Activated naive CD8-positive, alpha-beta T cell treated with anti-CD3 and anti-CD28 coated beads, Interleukin-2, amount 50 U/mL, for 24 hours (primary cell): ENCODE measurements at regions not wholly inside any gene's neighbourhood (a gene's known extent, or its start where the extent isn't known, plus 50 kb on each side); places are given as distances from the start of the nearest gene placed in this dataset.
"Not testable (repeated sequence)": the region's sequence is repeated elsewhere in the genome, so short reads cannot be mapped to it uniquely, and the experiment has no call there.

ENCODE experiments used
- ATAC-seq: fragments of 150-1000 bp; cut with Tn5 transposase; one replicate; pipeline ENCODE4 v1.10.0; 2021
- DNase-seq: peaks from one replicate; pipeline ENCODE4 v3.0.0; 2021
- H3K27ac Mint-ChIP-seq: one replicate; pipeline ENCODE4 v1.8.0; 2021; ENCODE audit warnings: mild to moderate bottlenecking, mixed read lengths
- H3K27me3 Mint-ChIP-seq: one replicate; pipeline ENCODE4 v1.8.0; 2021; ENCODE audit warnings: mixed read lengths
- H3K36me3 Mint-ChIP-seq: one replicate; pipeline ENCODE4 v1.8.0; 2021; ENCODE audit warnings: low read depth, mixed read lengths
- H3K4me1 Mint-ChIP-seq: one replicate; pipeline ENCODE4 v1.8.0; 2021; ENCODE audit warnings: mixed read lengths
- H3K4me3 Mint-ChIP-seq: one replicate; pipeline ENCODE4 v1.8.0; 2021; ENCODE audit warnings: mild to moderate bottlenecking, moderate library complexity, mixed read lengths
- H3K9me3 Mint-ChIP-seq: one replicate; pipeline ENCODE4 v1.8.0; 2021; ENCODE audit warnings: mixed read lengths

DNA sequence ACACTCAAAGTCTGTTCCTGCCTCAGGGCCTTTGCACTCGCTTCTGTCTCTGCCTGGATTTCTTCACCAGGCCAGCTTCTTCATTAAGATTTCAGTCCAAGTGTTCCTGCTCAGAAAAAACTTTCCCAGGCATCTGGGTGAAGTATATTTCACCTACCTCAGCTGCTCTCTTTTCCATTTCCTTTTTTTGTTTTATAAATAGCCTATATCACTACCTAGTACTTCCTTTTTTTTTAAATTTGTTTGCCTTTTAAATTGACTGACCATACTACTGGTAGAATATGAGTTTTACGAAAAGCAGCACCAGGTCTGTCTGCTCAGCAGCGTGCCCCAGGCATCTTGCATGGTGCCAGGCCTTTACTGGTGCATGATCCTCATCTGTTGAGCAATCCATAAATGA is 1064.4 kb downstream of the UQCRFS1 start:
- ATAC-seq: no peak
- Mint-ChIP-seq H3K27ac (no peak overlapping the region), H3K36me3 (no peaks in the 10 kb centered on the region), H3K4me1 (no peaks in the 10 kb centered on the region), H3K27me3 (peaks cover 2% of the 10 kb centered on the region), H3K9me3 (no peaks in the 10 kb centered on the region), H3K4me3 (no peak overlapping the region)
- no peak for DNase-seq

DNA sequence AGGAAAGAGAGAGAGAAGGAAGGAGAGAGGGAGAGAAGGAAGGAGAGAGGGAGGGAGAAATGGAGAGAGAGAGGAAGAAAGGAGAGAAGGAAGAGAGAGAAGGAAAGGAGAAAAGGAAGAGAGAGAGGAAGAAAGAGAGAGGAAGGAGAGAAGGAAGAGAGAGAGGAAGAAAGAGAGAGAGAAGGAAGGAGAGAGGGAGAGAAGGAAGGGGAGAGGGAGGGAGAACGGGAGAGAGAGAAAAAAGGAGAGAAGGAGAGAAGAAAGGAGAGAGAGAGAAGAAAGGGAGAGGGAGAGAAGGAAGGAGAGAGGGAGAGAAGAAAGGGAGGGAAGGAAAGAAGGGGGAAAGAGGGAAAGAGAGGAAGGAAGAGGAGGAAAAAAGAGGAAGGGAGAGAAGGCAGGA is 1070.7 kb downstream of the UQCRFS1 start:
- ATAC-seq (no peak), DNase-seq (no peak)
- Mint-ChIP-seq H3K9me3 (peaks cover 12% of the 10 kb centered on the region), H3K4me1 (no peaks in the 10 kb centered on the region), H3K27me3 (peaks cover 2% of the 10 kb centered on the region), H3K36me3 (no peaks in the 10 kb centered on the region), H3K27ac (no peak overlapping the region), H3K4me3 (no peak overlapping the region)

DNA sequence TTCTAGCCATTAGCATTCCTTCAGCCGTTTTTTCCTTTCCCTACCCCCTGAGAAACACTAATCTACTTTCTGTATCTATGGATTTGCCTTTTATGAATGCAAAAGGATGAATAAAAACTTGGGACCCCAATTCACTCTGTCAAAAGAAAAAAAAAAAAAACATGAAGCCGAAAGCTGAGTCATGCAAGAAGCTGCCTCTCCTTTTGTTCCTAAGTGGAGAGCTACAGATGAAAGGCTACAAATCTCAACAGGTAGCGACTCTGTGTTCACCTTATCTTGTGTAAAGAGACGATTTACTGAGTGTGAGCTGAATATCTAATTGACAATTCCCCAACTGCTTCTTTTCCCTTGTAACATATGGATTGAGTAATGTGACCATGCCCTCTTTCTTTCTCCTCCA is 1072.8 kb downstream of the UQCRFS1 start:
- peaks cover 18% of the 10 kb centered on the region for H3K9me3 Mint-ChIP-seq
- ATAC-seq: no peak
- no peaks in the 10 kb centered on the region for H3K27me3 Mint-ChIP-seq
- no peaks in the 10 kb centered on the region for H3K36me3 Mint-ChIP-seq
- no peak overlapping the region for H3K4me3 Mint-ChIP-seq
- no peak for DNase-seq
- no peaks in the 10 kb centered on the region for H3K4me1 Mint-ChIP-seq
- no peak overlapping the region for H3K27ac Mint-ChIP-seq

DNA sequence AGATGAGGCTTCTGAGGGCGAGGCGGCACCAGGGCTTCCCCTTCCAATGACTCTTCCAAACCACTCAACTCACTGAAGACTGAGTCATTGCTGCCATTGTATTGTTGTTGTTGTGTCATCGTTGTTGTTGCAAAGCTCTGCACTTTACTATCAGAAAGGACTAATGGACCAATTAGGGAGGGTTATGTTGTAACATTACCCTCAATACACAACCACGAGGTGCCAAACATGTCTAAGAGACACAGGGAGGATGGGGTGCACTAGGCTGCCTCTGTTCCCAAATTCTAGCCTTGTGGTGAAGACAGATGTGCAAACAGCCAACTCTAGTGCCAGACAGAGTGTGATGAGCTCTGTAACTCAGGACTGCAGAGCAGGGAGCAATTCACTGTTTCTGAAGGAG is 1075.2 kb downstream of the UQCRFS1 start:
- Mint-ChIP-seq H3K36me3 (no peaks in the 10 kb centered on the region), H3K4me3 (no peak overlapping the region), H3K27me3 (no peaks in the 10 kb centered on the region), H3K27ac (no peak overlapping the region), H3K9me3 (peaks cover 22% of the 10 kb centered on the region), H3K4me1 (no peaks in the 10 kb centered on the region)
- no peak for DNase-seq
- ATAC-seq: no peak

DNA sequence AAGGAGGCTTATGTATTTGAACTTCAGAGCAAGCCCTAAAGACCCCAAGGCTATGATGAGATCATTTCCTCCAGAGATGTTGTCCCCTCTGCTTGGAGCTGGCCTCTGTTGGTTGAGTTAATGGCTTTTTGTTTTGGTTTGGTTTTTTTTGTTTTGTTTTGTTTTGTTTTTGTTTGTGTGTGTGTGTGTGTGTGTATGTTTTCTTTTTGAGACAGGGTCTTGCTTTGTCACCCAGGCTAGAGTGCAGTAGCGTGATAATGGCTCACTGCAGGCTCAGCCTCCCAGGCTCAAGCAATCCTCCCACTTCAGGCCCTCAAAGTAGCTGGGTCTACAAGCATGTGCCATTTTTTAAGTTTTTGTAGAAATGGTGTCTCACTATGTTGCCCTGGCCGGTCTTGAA is 1076.2 kb downstream of the UQCRFS1 start:
- H3K4me1 Mint-ChIP-seq: no peaks in the 10 kb centered on the region
- H3K27me3 Mint-ChIP-seq: no peaks in the 10 kb centered on the region
- H3K36me3 Mint-ChIP-seq: no peaks in the 10 kb centered on the region
- no peak overlapping the region for H3K4me3 Mint-ChIP-seq
- ATAC-seq: no peak
- H3K9me3 Mint-ChIP-seq: peaks cover 25% of the 10 kb centered on the region
- no peak for DNase-seq
- H3K27ac Mint-ChIP-seq: no peak overlapping the region

DNA sequence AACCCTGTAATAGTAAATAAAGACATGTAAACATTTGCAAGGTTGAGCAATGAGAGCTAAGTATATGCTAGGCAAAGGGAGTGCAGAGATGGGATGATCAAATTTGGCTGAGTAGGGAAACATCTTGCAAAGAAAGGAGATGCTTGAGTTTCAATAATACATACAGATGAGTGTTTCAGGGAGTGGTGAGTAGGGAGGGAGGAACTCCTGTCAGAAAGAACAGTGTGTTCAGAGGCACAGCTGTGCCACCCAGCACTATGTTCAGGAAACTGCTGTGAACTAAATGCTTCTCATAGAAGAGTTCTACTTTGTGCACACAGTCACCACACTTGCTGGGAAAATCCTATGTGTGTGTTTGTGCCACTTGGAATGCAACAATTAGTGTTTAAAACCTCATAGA is 1077.1 kb downstream of the UQCRFS1 start:
- DNase-seq (no peak), ATAC-seq (no peak)
- no peaks in the 10 kb centered on the region for H3K4me1 Mint-ChIP-seq
- H3K4me3 Mint-ChIP-seq: no peak overlapping the region
- H3K27me3 Mint-ChIP-seq: no peaks in the 10 kb centered on the region
- H3K27ac Mint-ChIP-seq: no peak overlapping the region
- no peaks in the 10 kb centered on the region for H3K36me3 Mint-ChIP-seq
- peaks cover 22% of the 10 kb centered on the region for H3K9me3 Mint-ChIP-seq

DNA sequence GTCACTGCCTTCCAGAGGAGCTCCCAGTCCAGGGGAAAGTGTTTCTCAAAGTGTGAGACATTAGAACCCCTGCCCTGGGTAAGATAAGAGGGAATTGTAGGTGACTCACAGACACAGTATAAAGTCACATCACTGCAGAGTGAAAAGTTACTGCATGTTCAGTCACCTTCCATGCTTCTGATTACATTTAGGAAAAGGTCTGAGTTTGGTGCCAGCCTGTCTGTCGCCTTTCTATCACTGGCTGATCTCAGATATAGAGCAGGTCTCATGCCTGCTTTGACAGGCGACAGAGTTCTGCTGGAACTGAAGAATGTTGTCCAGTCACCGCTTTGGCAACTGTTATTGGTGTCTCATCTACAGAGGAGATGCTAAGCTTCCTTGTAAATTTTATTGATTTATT is 1078.6 kb downstream of the UQCRFS1 start:
- H3K27me3 Mint-ChIP-seq: no peaks in the 10 kb centered on the region
- H3K4me3 Mint-ChIP-seq: no peak overlapping the region
- no peaks in the 10 kb centered on the region for H3K4me1 Mint-ChIP-seq
- peaks cover 13% of the 10 kb centered on the region for H3K9me3 Mint-ChIP-seq
- DNase-seq (no peak), ATAC-seq (no peak)
- H3K27ac Mint-ChIP-seq: no peak overlapping the region
- no peaks in the 10 kb centered on the region for H3K36me3 Mint-ChIP-seq

DNA sequence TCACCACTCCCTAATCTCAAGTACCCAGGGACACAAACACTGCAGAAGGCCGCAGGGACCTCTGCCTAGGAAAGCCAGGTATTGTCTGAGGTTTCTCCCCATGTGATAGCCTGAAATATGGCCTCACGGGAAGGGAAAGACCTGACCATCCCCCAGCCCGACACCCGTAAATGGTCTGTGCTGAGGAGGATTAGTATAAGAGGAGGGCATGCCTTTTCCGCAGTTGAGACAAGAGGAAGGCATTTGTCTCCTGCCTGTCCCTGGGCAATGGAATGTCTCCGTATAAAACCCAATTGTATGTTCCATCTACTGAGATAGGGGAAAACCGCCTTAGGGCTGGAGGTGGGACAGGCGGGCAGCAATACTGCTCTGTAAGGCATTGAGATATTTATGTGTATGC is 1082.1 kb downstream of the UQCRFS1 start:
- not testable (repeated sequence) for H3K4me1 Mint-ChIP-seq, H3K4me3 Mint-ChIP-seq, H3K27ac Mint-ChIP-seq, H3K36me3 Mint-ChIP-seq, DNase-seq, H3K27me3 Mint-ChIP-seq, ATAC-seq
- peaks cover 13% of the 10 kb centered on the region for H3K9me3 Mint-ChIP-seq

DNA sequence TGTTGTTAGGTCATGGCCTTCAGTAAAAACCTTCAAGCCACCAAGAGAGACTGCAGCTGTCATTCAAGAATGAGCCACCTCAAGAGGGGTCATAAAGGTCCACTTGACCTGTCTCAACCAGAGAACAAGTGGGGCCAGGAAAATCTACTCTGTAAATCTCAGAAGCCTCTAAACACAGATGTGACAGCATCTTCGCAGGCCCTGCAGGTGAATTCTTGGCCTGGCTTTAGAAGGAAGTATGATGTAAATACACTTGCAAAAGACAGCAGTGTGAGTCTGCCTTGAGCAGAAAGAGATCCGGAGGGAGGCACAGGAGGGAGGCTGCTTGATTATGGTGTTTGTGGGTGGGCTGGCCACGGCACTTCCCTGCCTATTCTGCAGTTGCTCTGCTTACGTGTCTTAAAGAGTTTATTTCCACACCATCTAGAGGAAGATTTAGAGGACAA is 1082.9 kb downstream of the UQCRFS1 start:
- Mint-ChIP-seq H3K4me1 (no peaks in the 10 kb centered on the region), H3K9me3 (peaks cover 5% of the 10 kb centered on the region), H3K27ac (no peak overlapping the region), H3K36me3 (no peaks in the 10 kb centered on the region), H3K4me3 (no peak overlapping the region), H3K27me3 (no peaks in the 10 kb centered on the region)
- ATAC-seq (no peak), DNase-seq (no peak)

DNA sequence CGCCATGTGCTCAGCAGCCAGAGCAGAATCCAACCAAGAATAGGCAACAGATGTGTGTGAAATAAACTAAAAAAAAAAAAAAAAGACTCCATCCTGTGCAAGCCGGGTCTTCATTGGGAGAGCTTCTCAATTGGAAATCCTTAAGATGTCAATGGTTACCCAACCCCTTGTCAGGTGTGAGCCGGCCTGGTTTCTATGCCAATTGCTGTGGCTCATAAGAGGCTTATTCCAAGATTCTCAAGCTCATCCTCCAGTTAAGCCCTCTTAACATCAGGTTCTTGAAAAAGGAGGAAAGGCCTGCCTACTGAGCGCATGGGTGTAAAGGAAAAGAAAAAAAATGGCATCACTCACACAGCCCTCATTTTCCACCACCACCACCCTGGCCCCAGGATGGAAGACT is 1084.6 kb downstream of the UQCRFS1 start:
- ATAC-seq (no peak), DNase-seq (no peak)
- Mint-ChIP-seq H3K36me3 (no peaks in the 10 kb centered on the region), H3K27ac (no peak overlapping the region), H3K4me1 (no peaks in the 10 kb centered on the region), H3K27me3 (no peaks in the 10 kb centered on the region), H3K4me3 (no peak overlapping the region), H3K9me3 (peaks cover 9% of the 10 kb centered on the region)

DNA sequence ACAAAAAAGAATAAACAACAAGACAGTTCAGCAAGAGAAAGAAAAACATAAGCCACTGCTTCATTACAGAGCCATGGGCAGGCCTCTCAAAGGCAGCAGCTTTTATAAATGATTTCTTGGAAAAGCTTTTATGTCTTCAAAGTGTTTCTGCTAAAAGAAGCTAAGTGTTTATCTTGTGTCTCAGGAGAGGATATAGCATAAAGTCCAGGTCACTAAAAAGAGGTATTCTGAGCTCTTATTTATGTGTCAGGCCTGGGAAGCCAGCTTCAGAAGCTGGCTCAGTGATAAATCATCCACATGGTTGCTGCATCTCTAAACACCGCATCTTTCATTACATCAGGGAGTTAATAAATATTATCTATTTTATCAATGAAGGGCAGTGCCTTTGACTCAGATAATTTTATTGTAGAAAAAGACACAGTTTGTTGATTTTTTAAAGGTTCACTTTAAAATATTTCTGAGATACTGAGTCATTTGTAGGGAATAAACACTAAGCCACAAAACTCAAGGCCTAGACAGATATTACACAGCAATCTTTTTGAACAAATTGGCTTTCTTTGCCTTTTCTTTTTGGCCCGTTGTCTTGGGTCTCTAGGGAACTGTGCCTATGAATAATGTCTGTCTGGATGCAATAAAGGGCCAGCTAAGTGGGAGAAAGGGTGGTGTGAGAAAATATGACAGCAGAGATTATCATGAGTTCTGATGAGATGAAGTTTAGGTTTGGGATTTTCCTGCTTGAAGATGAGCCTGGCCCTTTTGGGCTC is 1086.6 kb downstream of the UQCRFS1 start:
- H3K36me3 Mint-ChIP-seq: no peaks in the 10 kb centered on the region
- ATAC-seq (no peak), DNase-seq (no peak)
- no peak overlapping the region for H3K27ac Mint-ChIP-seq
- no peaks in the 10 kb centered on the region for H3K4me1 Mint-ChIP-seq
- H3K27me3 Mint-ChIP-seq: no peaks in the 10 kb centered on the region
- H3K9me3 Mint-ChIP-seq: peaks cover 4% of the 10 kb centered on the region
- H3K4me3 Mint-ChIP-seq: no peak overlapping the region

DNA sequence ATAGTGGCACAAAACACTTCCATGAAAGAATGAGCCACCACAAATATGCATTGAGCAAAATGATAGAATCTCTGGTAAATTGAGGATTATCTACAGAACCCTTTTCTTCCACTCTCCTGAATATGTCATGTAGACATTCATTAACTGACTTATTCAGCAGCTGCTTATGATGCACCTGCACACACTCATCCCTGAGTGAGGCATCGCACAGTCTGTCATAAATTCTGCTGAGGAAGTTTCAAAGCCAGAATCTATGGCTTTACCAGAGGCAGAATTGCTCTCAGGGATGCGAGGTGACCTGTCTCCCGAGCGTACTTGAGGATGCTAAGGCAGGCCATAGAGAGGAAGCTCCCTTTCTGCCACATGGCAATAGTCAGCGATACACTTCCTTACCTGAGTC is 1090.2 kb downstream of the UQCRFS1 start:
- Mint-ChIP-seq H3K27me3 (no peaks in the 10 kb centered on the region), H3K27ac (no peak overlapping the region), H3K4me3 (no peak overlapping the region), H3K36me3 (no peaks in the 10 kb centered on the region), H3K4me1 (no peaks in the 10 kb centered on the region), H3K9me3 (peaks cover 4% of the 10 kb centered on the region)
- DNase-seq (no peak), ATAC-seq (no peak)

DNA sequence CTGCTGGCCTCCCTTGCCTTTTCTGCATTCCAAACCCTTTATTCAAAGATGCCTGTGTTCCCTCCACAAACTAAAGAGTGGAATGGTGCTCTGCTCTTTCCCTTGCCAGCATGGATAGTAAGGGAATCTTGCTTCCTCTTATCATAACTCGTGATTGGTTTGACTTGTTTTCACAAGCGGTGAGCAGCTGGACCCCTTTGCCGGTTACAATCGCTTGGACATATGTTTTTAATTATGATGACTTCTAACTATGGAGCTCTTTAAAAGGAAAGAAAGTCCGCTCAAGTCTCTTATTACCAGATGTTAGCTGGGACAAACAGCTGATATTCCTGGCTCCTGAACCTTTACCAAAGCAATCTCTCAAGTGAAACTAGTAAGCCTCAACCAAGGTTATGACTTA is 1094.7 kb downstream of the UQCRFS1 start:
- H3K36me3 Mint-ChIP-seq: no peaks in the 10 kb centered on the region
- ATAC-seq (no peak), DNase-seq (no peak)
- H3K4me1 Mint-ChIP-seq: no peaks in the 10 kb centered on the region
- no peak overlapping the region for H3K27ac Mint-ChIP-seq
- no peaks in the 10 kb centered on the region for H3K27me3 Mint-ChIP-seq
- no peak overlapping the region for H3K4me3 Mint-ChIP-seq
- peaks cover 23% of the 10 kb centered on the region for H3K9me3 Mint-ChIP-seq

DNA sequence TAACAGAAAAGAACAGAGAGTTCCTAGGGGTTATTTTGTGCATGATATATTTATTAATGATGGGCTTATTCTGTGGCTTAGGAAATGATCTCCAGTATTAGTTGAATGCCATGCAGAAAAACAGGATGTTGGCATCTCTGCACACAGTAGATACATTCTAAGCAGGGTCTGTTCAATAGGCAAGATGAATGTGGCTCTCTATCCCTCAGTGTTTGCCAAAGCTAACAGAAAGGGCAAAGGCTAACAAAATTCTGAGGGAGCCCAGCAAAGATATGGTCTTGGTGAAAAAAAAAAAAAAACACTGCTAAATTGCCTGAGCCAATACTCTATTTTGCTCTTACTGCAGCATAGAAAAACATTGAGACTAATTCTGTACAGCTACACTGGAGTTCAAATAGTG is 1095.8 kb downstream of the UQCRFS1 start:
- no peaks in the 10 kb centered on the region for H3K4me1 Mint-ChIP-seq
- ATAC-seq (no peak), DNase-seq (no peak)
- no peaks in the 10 kb centered on the region for H3K36me3 Mint-ChIP-seq
- no peak overlapping the region for H3K4me3 Mint-ChIP-seq
- no peak overlapping the region for H3K27ac Mint-ChIP-seq
- no peaks in the 10 kb centered on the region for H3K27me3 Mint-ChIP-seq
- H3K9me3 Mint-ChIP-seq: peaks cover 24% of the 10 kb centered on the region

DNA sequence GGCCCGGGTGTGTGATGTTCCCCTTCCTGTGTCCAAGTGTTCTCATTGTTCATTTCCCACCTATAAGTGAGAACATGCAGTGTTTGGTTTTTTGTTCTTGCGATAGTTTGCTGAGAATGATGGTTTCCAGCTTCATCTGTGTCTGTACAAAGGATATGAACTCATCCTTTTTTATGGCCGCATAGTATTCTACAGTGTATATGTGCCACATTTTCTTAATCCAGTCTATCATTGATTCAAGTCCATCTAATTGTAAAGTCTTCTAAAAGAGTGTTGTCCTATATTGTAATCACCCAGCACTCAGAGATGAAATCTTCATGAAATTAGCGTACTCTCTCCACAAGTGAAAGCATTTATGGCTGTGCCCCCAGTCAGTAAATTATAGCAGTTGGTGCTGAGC is 1096.6 kb downstream of the UQCRFS1 start:
- not testable (repeated sequence) for H3K4me1 Mint-ChIP-seq, H3K36me3 Mint-ChIP-seq, H3K4me3 Mint-ChIP-seq, H3K27me3 Mint-ChIP-seq, DNase-seq, ATAC-seq, H3K27ac Mint-ChIP-seq
- peaks cover 25% of the 10 kb centered on the region for H3K9me3 Mint-ChIP-seq

DNA sequence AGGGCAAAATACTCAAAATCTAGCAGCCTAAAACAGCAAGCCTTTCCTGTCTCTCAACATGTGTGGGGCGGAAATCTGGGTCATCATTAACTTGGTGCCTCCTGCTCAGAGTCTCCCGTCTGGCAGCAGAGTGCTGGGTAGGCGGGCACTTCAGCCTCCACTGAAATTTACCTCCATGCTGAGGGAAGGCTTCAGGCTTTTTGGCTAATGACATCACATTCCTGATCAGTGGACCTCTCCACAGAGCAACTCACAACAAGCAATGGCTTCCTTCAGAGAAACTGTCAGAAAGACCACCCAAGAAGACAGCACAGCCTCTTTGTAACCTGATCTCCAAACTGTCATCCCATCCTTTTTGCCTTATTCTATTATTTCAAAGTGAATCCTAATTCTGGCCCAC is 1109.0 kb downstream of the UQCRFS1 start:
- DNase-seq (no peak), ATAC-seq (no peak)
- no peak overlapping the region for H3K27ac Mint-ChIP-seq
- H3K4me3 Mint-ChIP-seq: no peak overlapping the region
- H3K4me1 Mint-ChIP-seq: no peaks in the 10 kb centered on the region
- no peaks in the 10 kb centered on the region for H3K27me3 Mint-ChIP-seq
- H3K36me3 Mint-ChIP-seq: no peaks in the 10 kb centered on the region
- H3K9me3 Mint-ChIP-seq: peaks cover 13% of the 10 kb centered on the region
